Stimulated activated effector memory CD8-positive, alpha-beta T cell treated with anti-CD3 and anti-CD28 coated beads, Interleukin-12 subunit alpha, Interleukin-12 subunit beta, amount 100 ng/mL, for 72 hours (primary cell): ENCODE measurements at regions not wholly inside any gene's neighbourhood (a gene's known extent, or its start where the extent isn't known, plus 50 kb on each side); places are given as distances from the start of the nearest gene placed in this dataset.
"Not testable (repeated sequence)": the region's sequence is repeated elsewhere in the genome, so short reads cannot be mapped to it uniquely, and the experiment has no call there.

Experiments used
- ATAC-seq: fragments of 150-1000 bp; cut with Tn5 transposase; 2 replicates; pipeline ENCODE4 v1.10.0; 2021
- DNase-seq, 2 donors: peaks; one replicate each; pipeline ENCODE4 v3.0.0; 2021 to 2022; ENCODE audit warnings: low spot score in 2 of 2
- H3K27ac Mint-ChIP-seq: one replicate; pipeline ENCODE4 v1.8.0; 2022; ENCODE audit warnings: mild to moderate bottlenecking, mixed read lengths
- H3K36me3 Mint-ChIP-seq: one replicate; pipeline ENCODE4 v1.8.0; 2022; ENCODE audit warnings: mild to moderate bottlenecking, mixed read lengths
- H3K4me1 Mint-ChIP-seq: one replicate; pipeline ENCODE4 v1.8.0; 2022; ENCODE audit warnings: mixed read lengths
- H3K4me3 Mint-ChIP-seq: one replicate; pipeline ENCODE4 v1.8.0; 2022; ENCODE audit warnings: mild to moderate bottlenecking, mixed read lengths
- H3K9me3 Mint-ChIP-seq: one replicate; pipeline ENCODE4 v1.8.0; 2022; ENCODE audit warnings: mixed read lengths

DNA sequence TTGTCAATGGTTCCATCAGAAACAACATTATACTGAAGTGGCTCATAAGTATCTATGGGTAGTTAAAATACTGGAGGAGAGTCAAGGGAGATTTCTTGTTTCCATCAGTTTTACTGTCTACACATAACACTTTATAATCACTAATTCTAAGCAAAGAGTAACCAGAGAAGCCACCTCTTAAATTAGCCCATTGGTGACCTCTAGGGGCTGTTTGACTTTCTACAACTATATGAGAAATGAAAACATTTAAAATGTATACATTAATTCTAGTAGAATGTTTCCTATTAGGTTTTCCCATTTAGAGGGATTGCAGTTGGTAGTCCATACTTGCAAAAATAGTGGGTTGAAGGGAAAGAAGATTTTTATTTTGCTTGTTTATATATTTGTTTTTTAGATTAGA, 504.3 kb downstream of the FAM181B start:
- Mint-ChIP-seq H3K27ac (no peak overlapping the region), H3K36me3 (no peaks in the 10 kb centered on the region), H3K9me3 (peaks cover 3% of the 10 kb centered on the region), H3K4me3 (no peak overlapping the region), H3K4me1 (no peaks in the 10 kb centered on the region)
- DNase-seq = no peak
- ATAC-seq = no peak

- H3K9me3 Mint-ChIP-seq = peaks cover 3% of the 10 kb centered on the region
- no peak overlapping the region for H3K27ac Mint-ChIP-seq
- no peaks in the 10 kb centered on the region for H3K4me1 Mint-ChIP-seq
- ATAC-seq (no peak), DNase-seq (no peak)
- H3K36me3 Mint-ChIP-seq = no peaks in the 10 kb centered on the region
- H3K4me3 Mint-ChIP-seq = no peak overlapping the region
These were observed 507.7 kb downstream of the FAM181B start for GRCh38 chr11:82225930-82226329.

DNA sequence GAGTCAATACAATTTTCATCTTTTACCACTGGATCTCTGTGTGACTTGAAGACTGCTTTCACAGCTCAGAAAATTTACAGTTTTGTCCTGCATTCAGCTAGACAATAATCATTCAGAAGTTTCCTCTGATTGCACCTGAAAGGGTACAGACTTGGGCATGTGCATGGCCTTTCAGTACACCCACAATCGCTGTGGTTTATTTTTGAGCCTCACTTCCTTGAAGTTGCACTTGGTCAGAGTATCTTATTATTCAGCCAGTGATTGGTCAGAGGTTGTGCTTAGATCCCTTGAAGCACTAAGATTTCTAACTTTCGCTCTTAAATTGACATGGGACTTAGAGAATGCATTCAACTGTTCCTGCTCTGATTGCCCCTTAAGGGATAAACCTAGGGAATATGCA, 508.2 kb downstream of the FAM181B start:
- Mint-ChIP-seq H3K27ac (no peak overlapping the region), H3K4me3 (no peak overlapping the region), H3K36me3 (no peaks in the 10 kb centered on the region), H3K4me1 (no peaks in the 10 kb centered on the region), H3K9me3 (peaks cover 3% of the 10 kb centered on the region)
- DNase-seq = no peak
- no peak for ATAC-seq

DNA sequence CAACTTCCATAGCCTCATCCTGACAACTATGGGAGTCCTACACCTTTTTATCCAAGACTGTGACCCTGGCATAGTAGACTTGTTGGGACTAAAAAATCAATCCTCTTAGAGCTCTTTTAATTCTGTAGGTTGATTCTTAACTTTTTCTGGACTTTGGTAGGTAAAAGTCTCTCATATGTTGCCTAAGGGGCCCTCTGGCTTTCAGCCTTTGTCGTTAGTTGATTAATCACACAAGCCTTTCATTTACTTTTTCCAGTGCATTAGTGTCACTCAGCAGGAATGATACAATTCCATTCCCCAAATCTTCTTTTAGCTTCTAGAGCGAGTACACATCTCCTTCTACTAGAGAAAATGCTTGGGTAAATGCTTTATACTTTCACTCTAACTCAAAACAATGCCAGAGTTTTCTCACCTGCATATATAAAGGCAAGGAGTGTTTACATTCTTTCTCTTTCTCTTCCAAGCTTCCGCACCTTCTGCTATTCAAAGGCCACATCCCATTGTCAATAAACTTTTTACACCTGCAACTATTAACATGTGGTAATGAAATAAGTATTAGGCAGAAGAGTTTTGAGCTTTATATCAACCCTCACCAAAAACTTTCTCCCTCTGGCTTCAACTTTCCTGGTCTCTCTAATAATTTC, 516.6 kb downstream of the FAM181B start:
- no peaks in the 10 kb centered on the region for H3K9me3 Mint-ChIP-seq
- no peak overlapping the region for H3K27ac Mint-ChIP-seq
- no peak for ATAC-seq
- no peak overlapping the region for H3K4me3 Mint-ChIP-seq
- no peaks in the 10 kb centered on the region for H3K36me3 Mint-ChIP-seq
- no peaks in the 10 kb centered on the region for H3K4me1 Mint-ChIP-seq
- DNase-seq = no peak

DNA sequence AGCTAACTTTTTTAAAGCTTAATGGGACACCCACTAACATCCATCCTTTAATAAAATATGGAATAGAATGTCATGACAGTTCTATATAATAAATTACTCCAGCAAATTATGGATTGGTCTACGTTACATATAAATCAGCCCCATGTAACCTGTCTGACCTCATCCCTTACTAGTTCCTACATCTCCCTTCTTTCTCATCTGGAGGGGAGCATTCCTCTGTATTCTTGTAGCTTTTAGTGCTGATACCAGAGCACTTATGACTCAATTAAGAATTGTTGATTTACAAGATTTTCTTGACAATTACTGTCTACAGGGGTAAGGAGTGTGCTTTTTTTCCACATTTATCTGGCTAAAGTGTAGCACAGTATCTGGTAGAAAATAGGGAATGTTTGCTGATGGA, 523.7 kb downstream of the FAM181B start:
- no peak for ATAC-seq
- no peak overlapping the region for H3K4me3 Mint-ChIP-seq
- H3K4me1 Mint-ChIP-seq = no peaks in the 10 kb centered on the region
- no peaks in the 10 kb centered on the region for H3K9me3 Mint-ChIP-seq
- DNase-seq = no peak
- H3K27ac Mint-ChIP-seq = no peak overlapping the region
- no peaks in the 10 kb centered on the region for H3K36me3 Mint-ChIP-seq

GRCh38 chr11:82195283-82195682, 538.4 kb downstream of the FAM181B start:
- no peaks in the 10 kb centered on the region for H3K4me1 Mint-ChIP-seq
- DNase-seq (no peak), ATAC-seq (no peak)
- H3K4me3 Mint-ChIP-seq = no peak overlapping the region
- H3K36me3 Mint-ChIP-seq = no peaks in the 10 kb centered on the region
- H3K27ac Mint-ChIP-seq = no peak overlapping the region
- H3K9me3 Mint-ChIP-seq = no peaks in the 10 kb centered on the region

DNA sequence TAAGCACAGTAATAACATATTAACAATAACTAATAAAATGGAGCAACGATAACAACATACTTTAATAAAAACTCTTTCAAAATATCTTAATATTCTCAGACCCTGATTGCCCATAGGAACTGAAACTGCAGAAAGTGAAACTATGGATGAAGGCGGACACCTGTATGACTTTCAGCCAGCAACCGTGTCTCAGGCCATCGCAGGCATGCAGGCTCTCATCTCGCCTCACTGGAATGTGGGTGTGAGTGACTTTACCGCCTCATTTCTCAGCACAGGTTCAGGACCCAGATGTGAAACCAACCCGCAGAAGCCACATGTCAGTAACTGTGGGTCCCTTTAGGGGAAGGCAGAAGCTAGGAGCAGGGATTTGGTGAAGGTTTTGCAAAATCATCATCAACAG, 539.1 kb downstream of the FAM181B start:
- no peaks in the 10 kb centered on the region for H3K9me3 Mint-ChIP-seq
- H3K27ac Mint-ChIP-seq = no peak overlapping the region
- H3K36me3 Mint-ChIP-seq = no peaks in the 10 kb centered on the region
- DNase-seq (no peak), ATAC-seq (no peak)
- no peaks in the 10 kb centered on the region for H3K4me1 Mint-ChIP-seq
- no peak overlapping the region for H3K4me3 Mint-ChIP-seq

DNA sequence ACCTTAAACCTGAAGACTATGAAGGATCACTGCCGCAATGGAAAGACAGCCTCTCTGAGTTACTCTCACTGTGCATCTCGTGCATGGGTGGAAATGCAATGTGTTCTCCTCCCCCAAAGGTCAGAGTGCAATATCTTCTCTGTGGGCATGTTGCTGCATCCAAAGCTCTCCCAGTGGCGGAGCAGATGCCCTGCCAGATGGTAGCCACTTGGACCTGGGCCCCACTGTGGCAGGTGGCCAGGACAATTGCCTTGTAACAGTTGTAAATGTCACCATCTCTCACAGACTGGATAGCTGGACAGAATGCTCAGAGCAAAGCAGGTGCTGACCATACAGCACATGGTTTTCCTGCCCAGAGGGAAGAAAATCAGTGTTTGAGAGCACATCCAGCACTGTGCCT, 542.0 kb downstream of the FAM181B start:
- no peak for ATAC-seq
- Mint-ChIP-seq H3K36me3 (no peaks in the 10 kb centered on the region), H3K4me3 (no peak overlapping the region), H3K9me3 (no peaks in the 10 kb centered on the region), H3K4me1 (no peaks in the 10 kb centered on the region), H3K27ac (no peak overlapping the region)
- DNase-seq = no peak

DNA sequence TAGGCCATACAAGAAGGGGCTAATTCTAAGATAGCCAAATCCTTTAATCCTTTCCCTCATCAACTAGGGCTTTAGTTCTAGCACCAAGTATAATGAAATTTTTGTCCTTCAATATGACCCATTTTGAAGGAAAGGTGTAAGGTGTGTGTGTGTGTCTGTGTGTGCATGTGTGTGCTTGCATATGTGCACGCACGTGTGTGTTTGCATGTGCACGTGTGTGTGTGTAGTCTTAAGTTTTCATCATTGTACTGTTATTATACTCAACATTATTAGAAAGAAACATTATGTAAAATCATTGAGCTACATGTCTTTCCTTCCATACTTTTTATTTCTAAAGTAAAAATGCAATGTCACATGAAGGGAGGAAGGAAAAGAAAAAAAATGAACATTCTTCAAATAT, 547.7 kb downstream of the FAM181B start:
- Mint-ChIP-seq H3K4me1 (no peaks in the 10 kb centered on the region), H3K36me3 (no peaks in the 10 kb centered on the region), H3K9me3 (no peaks in the 10 kb centered on the region), H3K27ac (no peak overlapping the region), H3K4me3 (no peak overlapping the region)
- DNase-seq (no peak), ATAC-seq (no peak)

DNA sequence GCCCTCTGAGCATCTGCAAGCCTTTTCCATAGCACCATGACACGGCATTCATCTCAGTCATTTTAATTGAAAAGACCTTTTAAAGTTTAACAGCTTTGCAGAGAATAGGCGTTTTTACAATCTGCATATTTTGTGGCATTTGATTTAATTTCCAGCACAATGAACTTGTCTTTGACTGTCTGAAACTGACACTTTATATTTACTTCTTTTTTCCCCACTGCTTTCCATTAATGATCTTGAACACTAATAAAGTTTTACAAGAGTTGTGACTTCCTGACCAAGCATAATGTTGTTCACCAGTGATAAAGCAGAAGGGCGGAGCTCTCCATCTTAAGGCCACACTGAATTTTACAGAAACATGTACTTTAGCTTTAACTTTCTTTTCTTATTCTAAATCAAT, 548.7 kb downstream of the FAM181B start:
- H3K4me1 Mint-ChIP-seq = no peaks in the 10 kb centered on the region
- H3K9me3 Mint-ChIP-seq = no peaks in the 10 kb centered on the region
- ATAC-seq (no peak), DNase-seq (no peak)
- H3K27ac Mint-ChIP-seq = no peak overlapping the region
- no peak overlapping the region for H3K4me3 Mint-ChIP-seq
- H3K36me3 Mint-ChIP-seq = no peaks in the 10 kb centered on the region

GRCh38 chr11:82183346-82183745, 550.3 kb downstream of the FAM181B start:
- ATAC-seq (no peak), DNase-seq (no peak)
- Mint-ChIP-seq H3K27ac (no peak overlapping the region), H3K36me3 (no peaks in the 10 kb centered on the region), H3K4me3 (no peak overlapping the region), H3K4me1 (no peaks in the 10 kb centered on the region), H3K9me3 (no peaks in the 10 kb centered on the region)

GRCh38 chr11:82182697-82183096, 551.0 kb downstream of the FAM181B start:
- H3K36me3 Mint-ChIP-seq, H3K4me3 Mint-ChIP-seq, DNase-seq, H3K4me1 Mint-ChIP-seq, H3K27ac Mint-ChIP-seq, H3K9me3 Mint-ChIP-seq, ATAC-seq: not testable (repeated sequence)

- not testable (repeated sequence) for H3K27ac Mint-ChIP-seq, H3K9me3 Mint-ChIP-seq, H3K4me1 Mint-ChIP-seq, H3K4me3 Mint-ChIP-seq, DNase-seq, H3K36me3 Mint-ChIP-seq, ATAC-seq
These were observed 551.9 kb downstream of the FAM181B start for GRCh38 chr11:82181796-82182195.

- no peak for ATAC-seq
- no peak overlapping the region for H3K27ac Mint-ChIP-seq
These were observed 556.7 kb downstream of the FAM181B start for GRCh38 chr11:82176945-82177344.

DNA sequence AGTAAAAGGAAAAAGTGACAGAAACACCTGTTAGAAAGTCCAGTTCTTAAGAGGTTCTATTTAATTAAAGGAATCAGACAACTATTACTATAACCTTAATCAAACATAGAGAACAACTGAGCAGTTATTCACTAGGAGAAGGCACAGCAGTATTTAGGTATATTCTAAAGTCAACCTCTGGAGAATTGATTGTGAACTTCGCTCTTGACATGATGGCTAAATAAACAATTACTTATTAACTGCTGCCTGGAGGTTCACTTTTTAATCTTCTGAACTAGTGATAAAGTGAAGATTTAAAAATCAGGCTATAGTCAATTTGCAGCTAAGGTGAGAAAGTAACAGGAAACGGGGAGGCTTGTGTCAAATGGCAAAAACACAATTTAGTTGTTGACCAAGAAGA, 557.3 kb downstream of the FAM181B start:
- Mint-ChIP-seq H3K4me3 (no peak overlapping the region), H3K27ac (no peak overlapping the region)

More at GRCh38 chr11:82176945-82177344, 556.7 kb downstream of the FAM181B start:
- Mint-ChIP-seq H3K36me3 (no peaks in the 10 kb centered on the region), H3K9me3 (no peaks in the 10 kb centered on the region), H3K4me3 (no peak overlapping the region), H3K4me1 (no peaks in the 10 kb centered on the region)
- DNase-seq = no peak

DNA sequence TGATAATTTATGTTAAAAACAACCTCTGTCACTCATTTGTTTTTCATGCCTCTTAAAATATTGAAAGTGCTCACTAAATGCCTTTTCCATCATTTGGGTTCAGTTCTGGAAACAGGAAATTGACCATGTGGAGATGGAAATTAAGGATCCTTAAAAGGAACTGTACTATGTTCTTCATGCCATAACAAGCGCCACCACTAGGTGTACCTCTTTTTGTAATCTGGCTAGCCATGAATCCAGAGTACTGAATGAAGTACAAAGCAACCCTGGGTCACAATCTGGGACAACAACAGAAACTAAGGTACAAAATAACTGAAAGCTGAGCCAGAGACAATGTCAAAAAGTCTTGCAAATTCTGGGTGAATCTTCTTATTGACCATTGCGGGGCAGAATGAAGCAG, 559.1 kb downstream of the FAM181B start:
- DNase-seq = no peak
- H3K4me3 Mint-ChIP-seq = no peak overlapping the region
- H3K36me3 Mint-ChIP-seq = no peaks in the 10 kb centered on the region
- no peak for ATAC-seq
- H3K27ac Mint-ChIP-seq = no peak overlapping the region
- H3K9me3 Mint-ChIP-seq = no peaks in the 10 kb centered on the region
- H3K4me1 Mint-ChIP-seq = no peaks in the 10 kb centered on the region

More for the DNA sequence above, 557.3 kb downstream of the FAM181B start:
- ATAC-seq (no peak), DNase-seq (no peak)
- Mint-ChIP-seq H3K4me1 (no peaks in the 10 kb centered on the region), H3K9me3 (no peaks in the 10 kb centered on the region), H3K36me3 (no peaks in the 10 kb centered on the region)

DNA sequence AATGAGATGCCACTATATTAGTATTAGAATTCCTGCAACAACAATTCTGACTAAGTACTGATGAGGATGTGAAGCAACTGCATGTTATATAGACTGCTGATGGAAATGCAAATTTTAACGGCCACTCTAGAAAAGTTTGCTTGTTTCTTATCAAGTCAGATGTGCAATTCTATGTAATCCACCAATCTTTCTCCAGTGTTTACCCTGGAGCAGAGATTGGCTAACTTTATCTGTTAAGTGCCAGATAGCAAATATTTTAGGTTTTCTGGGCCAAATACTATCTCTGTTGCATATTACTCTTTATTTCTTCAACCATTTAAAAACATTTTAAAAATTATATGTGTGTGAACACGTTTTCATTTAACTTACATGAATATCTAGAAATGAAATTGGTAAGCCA, 586.9 kb downstream of the FAM181B start:
- ATAC-seq (no peak), DNase-seq (no peak)
- no peak overlapping the region for H3K4me3 Mint-ChIP-seq
- peaks cover 5% of the 10 kb centered on the region for H3K9me3 Mint-ChIP-seq
- H3K4me1 Mint-ChIP-seq = no peaks in the 10 kb centered on the region
- no peaks in the 10 kb centered on the region for H3K36me3 Mint-ChIP-seq
- H3K27ac Mint-ChIP-seq = no peak overlapping the region
